Ovary (tissue), 7 donors: ENCODE measurements at regions not wholly inside any gene's neighbourhood (a gene's known extent, or its start where the extent isn't known, plus 50 kb on each side); places are given as distances from the start of the nearest gene placed in this dataset.

ENCODE experiments used
- DNase-seq, 5 donors: peaks; one replicate each; pipeline ENCODE4 v3.0.0-alpha.2; 2019 to 2020
- H3K27ac ChIP-seq, 2 donors: fragments of 200-600 bp; one replicate each; pipeline versions ENCODE4 v1.5.1 to v1.8.0; 2019 to 2022
- H3K27me3 ChIP-seq: fragments of 200-600 bp; one replicate; pipeline ENCODE4 v1.8.0; 2022
- H3K36me3 ChIP-seq: fragments of 200-600 bp; sonication (generic); one replicate; pipeline ENCODE4 v1.5.1; 2019
- H3K4me1 ChIP-seq: one replicate; pipeline ENCODE4 v1.8.1; 2013; ENCODE audit warnings: mild to moderate bottlenecking, moderate library complexity; ENCODE audit not compliant: insufficient read depth
- H3K4me3 ChIP-seq: fragments of 200-600 bp; sonication (generic); one replicate; pipeline ENCODE4 v1.5.1; 2017
- H3K9me3 ChIP-seq, 2 donors: fragments of 200-600 bp in 1 of 2; sonication (generic) in 1 of 2; one replicate each; pipeline versions ENCODE4 v1.5.1 to v1.8.1; 2013 to 2019; ENCODE audit warnings: mild to moderate bottlenecking in 1 of 2, moderate library complexity in 1 of 2
- CTCF ChIP-seq, 3 donors: fragments of 450-650 bp in 2 of 3; fragments of 200-600 bp in 1 of 3; IDR thresholded peaks; one replicate each; pipeline versions ENCODE4 v1.5.1 to v1.8.0; 2016 to 2022; ENCODE audit warnings: antibody characterized with exemption in 3 of 3, mild to moderate bottlenecking in 1 of 3
- EP300 ChIP-seq: sonication (generic); formaldehyde crosslinking; IDR thresholded peaks from one replicate; pipeline ENCODE4 v1.6.1; 2017; ENCODE audit warnings: antibody characterized with exemption
- POLR2A ChIP-seq: fragments of 450-650 bp; IDR thresholded peaks from one replicate; pipeline ENCODE4 v1.6.1; 2017; ENCODE audit warnings: antibody characterized with exemption, mild to moderate bottlenecking, moderate library complexity
- WGBS, 3 donors: extraction: QIAGEN DNeasy Blood & Tissue Kit in 1 of 3; methylation state at CpG; one replicate each; pipeline versions ENCODE4 v1.1.5 to v1.1.7; 2013 to 2017; 5-methylcytosine and 5-hydroxymethylcytosine counted together
- intact Hi-C, 4 donors: fragments of 100-400 bp; cut with DNase I; formaldehyde crosslinking; loops; one replicate each; pipeline versions ENCODE4 v1.11.0 to v1.15.1; 2022 to 2023
- donor health status: DM: no; HTN: no; CAD: no; lungs with moderate emphysema.
- donor health status: DM: no; HTN: no; CAD: no.
- donor health status: Bipolar disorder and iron deficiency.
- donor health status: DM: no; HTN: no; CAD: no.
- donor health status: DM: yes; HTN: yes; CAD: no.

- no peak overlapping the region for H3K27ac ChIP-seq
- no peak for TF ChIP-seq EP300
- no peak for TF ChIP-seq POLR2A
- TF ChIP-seq CTCF (IDR thresholded peaks at IDR 0.05), result no peak
- no peaks in the 10 kb centered on the region for H3K36me3 ChIP-seq
- intact Hi-C loops, result no loop called here
- H3K9me3 ChIP-seq, result no peaks in the 10 kb centered on the region
- H3K4me1 ChIP-seq, result peaks cover 1% of the 10 kb centered on the region
- no peak overlapping the region for H3K4me3 ChIP-seq
- no peaks in the 10 kb centered on the region for H3K27me3 ChIP-seq
- DNase-seq, result no peak
- WGBS, 3 donors, result 79 to 96% (median 83%) methylated on average over 2 of the region's 2 CpGs
These were observed 62.8 kb downstream of the CXCL12 start for GRCh38 chr10:44322137-44322536.

GRCh38 chr10:44320756-44321155, 64.1 kb downstream of the CXCL12 start:
- Histone ChIP-seq H3K36me3 (no peaks in the 10 kb centered on the region), H3K27ac (no peak overlapping the region), H3K4me3 (no peak overlapping the region), H3K4me1 (peaks cover 1% of the 10 kb centered on the region), H3K27me3 (no peaks in the 10 kb centered on the region), H3K9me3 (no peaks in the 10 kb centered on the region)
- 48 to 85% (median 54%) methylated on average over 3 of the region's 3 CpGs for WGBS, 3 donors
- intact Hi-C loops, result no loop called here
- TF ChIP-seq CTCF (IDR thresholded peaks at IDR 0.05) (no peak), EP300 (no peak), POLR2A (no peak)
- no peak for DNase-seq

DNA sequence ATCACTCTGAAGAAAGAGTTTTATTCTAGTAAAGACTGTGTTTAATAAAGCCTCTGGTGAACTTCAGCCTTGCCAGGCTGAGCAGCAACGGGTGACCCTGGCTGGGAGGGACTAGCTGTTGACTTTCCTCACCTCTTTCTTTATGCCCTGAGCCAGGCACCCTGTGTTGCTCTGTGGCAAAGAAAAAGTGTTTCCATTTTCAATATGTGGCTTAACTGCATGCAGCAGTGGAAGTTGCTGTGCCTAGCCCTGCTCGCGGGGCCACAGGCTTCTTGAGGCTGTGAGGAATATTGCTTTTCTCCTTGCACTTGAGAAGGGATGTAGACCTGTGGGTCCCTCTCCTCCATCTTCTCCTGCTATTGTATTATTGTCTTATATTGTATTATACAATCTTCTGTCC, 67.0 kb downstream of the CXCL12 start:
- H3K4me1 ChIP-seq, result peaks cover 1% of the 10 kb centered on the region
- H3K27ac ChIP-seq, result no peak overlapping the region
- intact Hi-C loops, result loop anchor here in 3 of 4 donors (10.0 kb wide), 4 partner anchors 253 to 623 kb away; no protein-coding TSS in a partner anchor
- H3K9me3 ChIP-seq, result no peaks in the 10 kb centered on the region
- 90 to 94% (median 92%) methylated on average over 3 of the region's 3 CpGs for WGBS, 3 donors
- DNase-seq, result no peak
- no peak overlapping the region for H3K4me3 ChIP-seq
- H3K27me3 ChIP-seq, result no peaks in the 10 kb centered on the region
- no peaks in the 10 kb centered on the region for H3K36me3 ChIP-seq
- TF ChIP-seq EP300, result no peak
- TF ChIP-seq POLR2A, result no peak
- no peak for TF ChIP-seq CTCF (IDR thresholded peaks at IDR 0.05)

DNA sequence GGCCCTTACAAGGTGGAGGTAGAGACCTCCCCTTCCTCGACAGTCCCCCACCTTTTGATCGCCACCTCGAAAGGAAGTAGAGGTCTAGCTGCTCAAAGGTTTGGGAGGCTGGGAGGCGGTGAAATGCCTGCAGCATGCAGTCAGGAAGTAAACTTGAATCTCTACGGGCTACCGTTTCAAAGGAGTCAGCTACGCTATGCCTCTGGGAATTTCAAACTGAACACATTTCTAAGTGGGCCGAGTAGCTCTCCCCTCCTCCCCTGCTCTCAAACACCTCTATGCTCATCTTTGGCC, 68.0 kb downstream of the CXCL12 start:
- 87 to 90% (median 90%) methylated on average over 8 of the region's 8 CpGs for WGBS, 3 donors

More for the DNA sequence above, 68.0 kb downstream of the CXCL12 start:
- peaks cover 1% of the 10 kb centered on the region for H3K4me1 ChIP-seq
- intact Hi-C loops, result loop anchor here in 3 of 4 donors (10.0 kb wide), 4 partner anchors 252 to 622 kb away; no protein-coding TSS in a partner anchor
- H3K4me3 ChIP-seq, result no peak overlapping the region
- H3K27ac ChIP-seq, result no peak overlapping the region
- no peaks in the 10 kb centered on the region for H3K36me3 ChIP-seq
- H3K9me3 ChIP-seq, result no peaks in the 10 kb centered on the region
- DNase-seq, result no peak
- H3K27me3 ChIP-seq, result no peaks in the 10 kb centered on the region
- TF ChIP-seq POLR2A (no peak), CTCF (IDR thresholded peaks at IDR 0.05) (no peak), EP300 (no peak)
